Neural progenitor cell (in vitro differentiated cells): ENCODE measurements at regions not wholly inside any gene's neighbourhood (a gene's known extent, or its start where the extent isn't known, plus 50 kb on each side); places are given as distances from the start of the nearest gene placed in this dataset.

ENCODE experiments used
- DNase-seq: peaks from one replicate; pipeline ENCODE4 v3.0.0-alpha.2; 2016; ENCODE audit warnings: low spot score
- H2AFZ ChIP-seq: fragments of 200-600 bp; sonication (generic); replicated peaks from 2 replicates; pipeline ENCODE4 v1.6.1; 2016; ENCODE audit warnings: antibody characterized with exemption
- H3F3A ChIP-seq: fragments of 200-600 bp; sonication (generic); 2 replicates; pipeline ENCODE4 v1.6.1; 2016; ENCODE audit warnings: antibody characterized with exemption, low read depth
- H3K27ac ChIP-seq: fragments of 200-600 bp; sonication (generic); 2 replicates; pipeline ENCODE4 v1.5.1; 2016; ENCODE audit warnings: mild to moderate bottlenecking
- H3K27me3 ChIP-seq: fragments of 200-600 bp; sonication (generic); 2 replicates; pipeline ENCODE4 v1.6.1; 2016; ENCODE audit warnings: mild to moderate bottlenecking, moderate library complexity
- H3K36me3 ChIP-seq: fragments of 200-600 bp; sonication (generic); 2 replicates; pipeline ENCODE4 v1.5.1; 2016
- H3K4me1 ChIP-seq: fragments of 200-600 bp; sonication (generic); 2 replicates; pipeline ENCODE4 v1.6.1; 2016; ENCODE audit warnings: mixed run types
- H3K4me2 ChIP-seq: fragments of 200-600 bp; sonication (generic); 2 replicates; pipeline ENCODE4 v1.6.1; 2016
- H3K4me3 ChIP-seq: fragments of 200-600 bp; sonication (generic); 2 replicates; pipeline ENCODE4 v1.5.1; 2016
- H3K79me2 ChIP-seq: fragments of 200-600 bp; sonication (generic); 2 replicates; pipeline ENCODE4 v1.6.1; 2016; ENCODE audit warnings: low read depth
- H3K9ac ChIP-seq: fragments of 200-600 bp; sonication (generic); 2 replicates; pipeline ENCODE4 v1.6.1; 2016
- H3K9me3 ChIP-seq: fragments of 200-600 bp; sonication (generic); 2 replicates; pipeline ENCODE4 v1.5.1; 2016; ENCODE audit warnings: low read depth
- H4K20me1 ChIP-seq: fragments of 200-600 bp; sonication (generic); 2 replicates; pipeline ENCODE4 v1.6.1; 2016; ENCODE audit warnings: low read depth
- H3K27ac Mint-ChIP-seq: 3 replicates; pipeline ENCODE4 v1.8.0; 2021; ENCODE audit warnings: mixed read lengths
- H3K27me3 Mint-ChIP-seq: 2 replicates; pipeline ENCODE4 v1.8.0; 2022; ENCODE audit warnings: low read depth, mild to moderate bottlenecking, inconsistent platforms, moderate library complexity, mixed read lengths; ENCODE audit not compliant: insufficient read depth
- H3K36me3 Mint-ChIP-seq: 3 replicates; pipeline ENCODE4 v1.8.0; 2021; ENCODE audit warnings: mixed read lengths
- H3K4me1 Mint-ChIP-seq: 3 replicates; pipeline ENCODE4 v1.8.0; 2021; ENCODE audit warnings: mixed read lengths
- H3K4me3 Mint-ChIP-seq: 3 replicates; pipeline ENCODE4 v1.8.0; 2021; ENCODE audit warnings: mild to moderate bottlenecking, moderate library complexity, mixed read lengths
- H3K9me3 Mint-ChIP-seq: 3 replicates; pipeline ENCODE4 v1.8.0; 2020; ENCODE audit warnings: mixed read lengths
- CTCF ChIP-seq: fragments of 200-600 bp; sonication (generic); IDR thresholded peaks from 2 replicates; pipeline ENCODE4 v1.5.1; 2017; ENCODE audit warnings: antibody characterized with exemption, mild to moderate bottlenecking
- EZH2 ChIP-seq: fragments of 200-600 bp; sonication (generic); IDR thresholded peaks from 2 replicates; pipeline ENCODE4 v1.6.1; 2017; ENCODE audit warnings: antibody characterized with exemption, mild to moderate bottlenecking, moderate library complexity
- EZH2phosphoT487 ChIP-seq: fragments of 200-600 bp; sonication (generic); IDR thresholded peaks from 2 replicates; pipeline ENCODE4 v1.6.1; 2017; ENCODE audit warnings: antibody characterized with exemption

- H4K20me1 ChIP-seq = no peaks in the 10 kb centered on the region
- Mint-ChIP-seq H3K36me3 (no peaks in the 10 kb centered on the region), H3K27me3 (peaks cover 7% of the 10 kb centered on the region), H3K4me3 (no peak overlapping the region), H3K4me1 (peaks cover 37% of the 10 kb centered on the region), H3K27ac (no peak overlapping the region), H3K9me3 (no peaks in the 10 kb centered on the region)
- no peaks in the 10 kb centered on the region for H3K79me2 ChIP-seq
- no peak overlapping the region for H3K4me3 ChIP-seq
- no peaks in the 10 kb centered on the region for H3K36me3 ChIP-seq
- H3K27ac ChIP-seq = no peak overlapping the region
- no peak overlapping the region for H3K9ac ChIP-seq
- no peaks in the 10 kb centered on the region for H3K4me1 ChIP-seq
- H3K4me2 ChIP-seq = no peak overlapping the region
- no peaks in the 10 kb centered on the region for H3K27me3 ChIP-seq
- TF ChIP-seq EZH2phosphoT487 (no peak), CTCF (no peak)
- DNase-seq = no peak
- H3F3A ChIP-seq = no peaks in the 10 kb centered on the region
- H3K9me3 ChIP-seq = no peaks in the 10 kb centered on the region
- H2AFZ ChIP-seq = no peak overlapping the region
Observed at GRCh38 chr20:24382743-24383142, 86.7 kb upstream of the SYNDIG1 start.

- Mint-ChIP-seq H3K36me3 (no peaks in the 10 kb centered on the region), H3K4me1 (peaks cover 37% of the 10 kb centered on the region), H3K9me3 (no peaks in the 10 kb centered on the region), H3K27me3 (peaks cover 7% of the 10 kb centered on the region), H3K4me3 (no peak overlapping the region), H3K27ac (no peak overlapping the region)
- Histone ChIP-seq H4K20me1 (no peaks in the 10 kb centered on the region), H3K36me3 (no peaks in the 10 kb centered on the region), H3K4me3 (no peak overlapping the region), H3K27ac (no peak overlapping the region), H3K9ac (no peak overlapping the region), H2AFZ (no peak overlapping the region), H3K4me2 (no peak overlapping the region), H3K79me2 (no peaks in the 10 kb centered on the region), H3K9me3 (no peaks in the 10 kb centered on the region), H3K27me3 (no peaks in the 10 kb centered on the region), H3K4me1 (no peaks in the 10 kb centered on the region), H3F3A (no peaks in the 10 kb centered on the region)
- no peak for TF ChIP-seq EZH2
- no peak for TF ChIP-seq CTCF
- TF ChIP-seq EZH2phosphoT487 = no peak
- DNase-seq = no peak
Observed at GRCh38 chr20:24382331-24382730, 87.1 kb upstream of the SYNDIG1 start.

GRCh38 chr20:24381886-24382285 is 87.5 kb upstream of the SYNDIG1 start:
- Mint-ChIP-seq H3K4me3 (no peak overlapping the region), H3K36me3 (no peaks in the 10 kb centered on the region), H3K4me1 (peaks cover 37% of the 10 kb centered on the region), H3K9me3 (no peaks in the 10 kb centered on the region), H3K27me3 (peaks cover 7% of the 10 kb centered on the region), H3K27ac (no peak overlapping the region)
- Histone ChIP-seq H4K20me1 (no peaks in the 10 kb centered on the region), H3F3A (no peaks in the 10 kb centered on the region), H3K27ac (no peak overlapping the region), H2AFZ (no peak overlapping the region), H3K4me2 (no peak overlapping the region), H3K27me3 (no peaks in the 10 kb centered on the region), H3K4me1 (no peaks in the 10 kb centered on the region), H3K4me3 (no peak overlapping the region), H3K9me3 (no peaks in the 10 kb centered on the region), H3K36me3 (no peaks in the 10 kb centered on the region), H3K9ac (no peak overlapping the region), H3K79me2 (no peaks in the 10 kb centered on the region)
- TF ChIP-seq EZH2phosphoT487 (no peak), EZH2 (no peak), CTCF (no peak)
- DNase-seq = no peak
